A673 (cell line): ENCODE measurements at regions not wholly inside any gene's neighbourhood (a gene's known extent, or its start where the extent isn't known, plus 50 kb on each side); places are given as distances from the start of the nearest gene placed in this dataset.

Experiments used
- EZH2 ChIP-seq: fragments of 200-600 bp; sonication (generic); IDR thresholded peaks from 2 replicates; pipeline ENCODE4 v1.6.1; 2017; ENCODE audit warnings: borderline replicate concordance, low read depth, mild to moderate bottlenecking, mixed read lengths, antibody characterized with exemption, low read length; ENCODE audit not compliant: poor library complexity, severe bottlenecking
- TF ChIP-seq, protein P1 (sequence below): fragments of 300-800, 200-600 bp; sonication (generic); conservative IDR thresholded peaks from 2 replicates; pipeline ENCODE4 v1.5.1; 2017; ENCODE audit warnings: low read depth, mild to moderate bottlenecking, antibody characterized with exemption, low read length, moderate library complexity, mixed read lengths

DNA sequence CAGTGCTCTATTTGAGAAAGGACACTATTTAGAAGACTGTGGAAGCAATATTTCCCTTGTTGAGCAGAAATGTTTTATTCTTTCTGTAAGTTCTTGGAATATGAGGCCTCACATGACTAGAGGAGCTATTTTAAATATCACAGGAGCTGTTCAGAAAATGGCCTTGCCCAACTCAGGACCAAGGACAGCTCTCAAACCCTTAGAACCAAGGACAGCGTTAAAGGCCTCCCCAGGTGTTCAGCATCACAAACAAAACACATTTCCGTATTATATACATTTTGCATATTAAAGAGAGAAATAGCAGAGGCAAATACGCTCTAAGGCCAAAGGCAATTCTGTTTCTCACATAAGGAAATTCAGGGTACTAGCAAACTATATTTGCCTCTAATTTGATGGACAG is 631.4 kb downstream of the CDH26 start:
- TF ChIP-seq, protein P1, sequence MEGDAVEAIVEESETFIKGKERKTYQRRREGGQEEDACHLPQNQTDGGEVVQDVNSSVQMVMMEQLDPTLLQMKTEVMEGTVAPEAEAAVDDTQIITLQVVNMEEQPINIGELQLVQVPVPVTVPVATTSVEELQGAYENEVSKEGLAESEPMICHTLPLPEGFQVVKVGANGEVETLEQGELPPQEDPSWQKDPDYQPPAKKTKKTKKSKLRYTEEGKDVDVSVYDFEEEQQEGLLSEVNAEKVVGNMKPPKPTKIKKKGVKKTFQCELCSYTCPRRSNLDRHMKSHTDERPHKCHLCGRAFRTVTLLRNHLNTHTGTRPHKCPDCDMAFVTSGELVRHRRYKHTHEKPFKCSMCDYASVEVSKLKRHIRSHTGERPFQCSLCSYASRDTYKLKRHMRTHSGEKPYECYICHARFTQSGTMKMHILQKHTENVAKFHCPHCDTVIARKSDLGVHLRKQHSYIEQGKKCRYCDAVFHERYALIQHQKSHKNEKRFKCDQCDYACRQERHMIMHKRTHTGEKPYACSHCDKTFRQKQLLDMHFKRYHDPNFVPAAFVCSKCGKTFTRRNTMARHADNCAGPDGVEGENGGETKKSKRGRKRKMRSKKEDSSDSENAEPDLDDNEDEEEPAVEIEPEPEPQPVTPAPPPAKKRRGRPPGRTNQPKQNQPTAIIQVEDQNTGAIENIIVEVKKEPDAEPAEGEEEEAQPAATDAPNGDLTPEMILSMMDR, result no peak
- no peak for TF ChIP-seq EZH2
